ENCODE measurements at regions not wholly inside any gene's neighbourhood (a gene's known extent, or its start where the extent isn't known, plus 50 kb on each side); places are given as distances from the start of the nearest gene placed in this dataset.

DNA sequence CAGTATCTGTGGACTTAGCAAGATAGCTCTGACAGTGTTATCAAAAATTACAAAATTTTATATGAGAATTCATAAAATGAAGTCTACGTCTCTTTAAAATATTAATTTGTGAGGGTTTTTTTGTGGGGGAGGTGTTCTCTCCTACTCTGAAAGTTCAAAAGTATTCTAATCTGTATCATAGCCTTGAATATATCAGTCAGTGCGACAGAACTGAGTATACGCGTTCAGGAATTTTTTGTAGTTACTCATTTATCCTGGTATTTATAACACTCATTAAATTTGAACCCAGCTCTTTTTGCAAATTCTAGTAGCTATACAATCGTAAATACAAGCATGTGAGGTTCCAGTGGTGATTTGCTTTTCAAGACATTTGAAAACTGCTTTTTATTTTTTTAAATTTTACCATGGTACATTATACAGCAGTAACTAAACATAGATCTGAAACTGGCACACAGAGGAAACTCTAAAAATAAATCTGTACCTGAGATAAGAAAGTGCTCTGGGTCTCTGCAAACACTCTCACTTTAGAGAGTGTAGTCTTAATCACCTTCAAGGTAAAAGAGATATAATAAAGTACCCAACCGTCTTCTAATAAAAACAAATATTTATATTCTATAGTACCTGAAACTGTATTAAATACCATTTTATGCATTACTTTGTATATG, 178.4 kb upstream of the ADAMTS5 start:
- no peak for DNase-seq

DNA sequence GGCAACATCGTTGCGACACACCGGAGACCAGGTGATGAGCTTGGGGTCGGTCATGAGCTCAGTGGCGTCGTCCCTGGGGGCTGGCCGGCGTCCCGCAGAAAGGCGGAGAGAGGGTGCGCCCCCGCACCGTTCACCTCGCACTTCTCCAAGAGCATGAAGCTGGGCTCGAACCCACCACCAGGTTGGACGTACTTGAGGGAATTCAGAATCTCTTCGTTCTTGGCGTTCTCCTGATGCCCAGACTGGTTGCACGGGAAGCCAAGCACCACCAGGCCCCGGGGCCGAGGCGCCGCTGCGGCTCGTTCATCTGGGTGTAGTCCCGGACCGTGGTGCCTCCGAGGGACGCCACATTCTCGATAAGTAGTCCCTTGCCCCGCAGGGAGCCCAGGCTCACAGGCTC, 176.6 kb upstream of the ADAMTS5 start:
- no peak for DNase-seq

DNA sequence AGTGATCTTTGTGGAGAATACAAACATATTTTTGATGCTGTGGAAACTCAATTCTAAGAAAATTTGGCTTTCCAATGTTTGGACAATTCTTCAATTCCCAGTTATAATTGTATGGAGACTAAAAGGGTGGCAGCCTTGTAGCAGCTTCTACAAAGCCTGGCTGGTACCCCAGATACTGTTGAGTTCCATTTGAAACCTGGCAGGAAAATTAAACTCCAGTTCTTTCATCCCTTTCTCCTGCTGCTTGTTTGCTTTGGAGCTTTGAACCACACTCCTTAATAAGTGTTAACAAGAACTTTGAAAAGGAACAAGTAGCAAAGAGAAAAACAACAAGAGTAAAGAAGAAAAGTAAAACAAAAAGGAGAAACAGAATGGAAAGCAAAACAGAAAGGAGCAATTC, 172.6 kb upstream of the ADAMTS5 start:
- DNase-seq, result no peak

DNA sequence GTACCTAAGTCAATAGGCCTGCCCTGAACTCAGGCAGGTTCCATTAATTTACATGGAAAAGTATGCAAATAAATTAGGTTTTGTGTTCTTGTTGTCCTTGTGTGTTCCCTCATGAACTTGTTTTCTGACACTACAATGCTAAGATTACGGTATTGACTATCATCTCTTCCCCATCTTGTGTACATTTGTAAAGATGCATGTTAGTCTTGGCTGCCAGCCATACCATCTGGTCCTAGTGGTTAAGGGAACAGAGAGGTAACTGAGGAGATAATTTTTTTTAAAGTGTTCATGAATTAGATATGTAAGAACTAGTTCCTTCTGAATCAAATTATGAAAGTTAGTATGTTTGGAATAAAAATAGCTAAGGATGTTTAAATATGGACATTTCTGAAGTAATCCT, 167.6 kb upstream of the ADAMTS5 start:
- DNase-seq, result peak; percentile 16

DNA sequence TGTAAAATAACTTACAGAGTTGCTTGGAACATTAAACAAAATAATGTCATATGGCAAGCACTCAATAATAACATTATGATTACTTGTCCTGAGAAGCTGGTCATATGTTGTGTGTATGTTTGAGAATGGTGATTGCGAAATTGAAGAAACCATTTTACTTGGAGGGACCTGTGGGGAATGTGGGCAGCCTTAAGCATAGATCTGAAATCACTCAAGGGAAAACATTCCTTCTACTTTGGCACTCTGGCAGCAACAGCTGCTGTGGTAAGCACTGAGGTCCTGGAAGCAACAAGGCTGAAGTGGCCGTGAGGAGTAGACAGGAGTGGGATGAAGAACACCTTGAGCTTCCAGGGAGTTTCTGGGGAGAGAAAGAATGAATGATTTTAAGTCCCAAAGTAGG, 165.4 kb upstream of the ADAMTS5 start:
- peak; percentile 77 for DNase-seq

DNA sequence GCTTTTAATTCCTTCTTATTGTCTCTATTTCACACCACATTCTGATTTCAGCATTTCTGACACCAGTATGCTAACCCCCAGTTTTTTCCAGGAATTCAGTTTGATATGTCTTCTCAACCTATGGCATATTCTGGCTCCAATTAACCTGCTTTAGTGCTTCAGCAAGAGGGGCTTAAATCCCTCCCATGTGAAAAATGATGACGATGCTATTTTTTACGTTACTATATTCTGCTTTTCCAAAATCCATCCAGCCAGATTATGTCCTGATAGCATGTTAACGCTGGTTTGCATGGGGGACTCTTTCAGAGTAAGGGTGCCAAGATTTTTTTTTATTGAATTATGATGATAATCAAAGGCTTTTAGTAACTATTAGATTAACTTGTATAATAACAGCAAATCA, 163.3 kb upstream of the ADAMTS5 start:
- no peak for DNase-seq

DNA sequence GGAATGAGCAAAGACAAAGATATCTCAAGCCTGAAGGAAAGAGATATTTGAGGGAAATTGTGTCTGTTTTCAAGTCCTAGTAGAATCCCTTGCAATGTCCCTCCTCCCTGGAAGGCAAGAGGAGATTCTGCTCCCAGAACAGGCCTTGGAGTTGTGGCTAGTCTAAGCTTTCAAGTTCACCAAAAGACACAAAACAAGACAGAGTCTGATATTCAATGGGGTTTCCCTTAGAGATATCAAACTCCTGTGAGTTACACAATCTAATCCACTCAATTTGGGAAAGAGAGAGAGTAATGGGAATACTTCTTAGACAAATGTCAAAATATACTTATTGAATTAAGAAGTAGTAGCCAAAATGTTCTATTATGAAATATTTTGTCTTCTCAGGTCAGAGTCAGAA, 162.8 kb upstream of the ADAMTS5 start:
- no peak for DNase-seq

DNA sequence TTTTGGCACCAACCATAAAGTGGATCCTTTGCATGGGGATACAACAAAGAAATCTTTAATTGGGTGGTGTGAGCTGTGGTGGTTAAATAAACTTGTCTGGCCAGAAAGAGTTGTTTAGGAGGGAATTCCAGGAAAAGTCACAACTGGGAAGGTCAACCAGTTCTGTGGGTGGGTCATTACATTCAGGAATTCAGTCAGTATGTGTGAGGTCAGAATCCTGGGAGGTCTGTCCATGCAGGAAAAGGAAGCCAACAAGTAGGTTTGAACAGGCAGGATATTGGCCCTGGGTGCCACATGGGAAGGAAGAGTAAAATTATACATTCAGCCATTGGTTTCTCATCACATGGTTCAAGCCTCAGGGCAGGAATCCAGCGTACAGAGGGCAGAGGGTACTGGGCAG, 162.3 kb upstream of the ADAMTS5 start:
- peak; percentile 54 for DNase-seq

DNA sequence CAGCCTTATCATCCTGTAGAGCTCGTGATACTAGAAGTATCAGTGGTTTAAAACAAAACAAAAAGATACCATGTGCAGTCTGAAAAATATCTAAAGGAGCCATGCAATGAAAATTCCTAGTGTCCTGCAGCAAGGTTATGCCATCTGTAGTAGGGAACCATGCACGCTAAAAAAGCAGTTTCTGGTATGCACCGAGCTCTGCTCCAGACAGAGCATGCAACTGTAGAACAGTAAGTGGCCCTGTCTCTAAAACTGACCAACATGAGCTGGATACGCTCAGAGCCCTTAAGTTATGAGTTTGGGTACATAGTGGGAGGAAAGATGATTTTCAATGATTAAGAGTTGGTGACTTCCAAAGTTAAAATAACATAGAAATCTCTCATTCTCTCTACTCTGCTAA, 159.3 kb upstream of the ADAMTS5 start:
- no peak for DNase-seq

DNA sequence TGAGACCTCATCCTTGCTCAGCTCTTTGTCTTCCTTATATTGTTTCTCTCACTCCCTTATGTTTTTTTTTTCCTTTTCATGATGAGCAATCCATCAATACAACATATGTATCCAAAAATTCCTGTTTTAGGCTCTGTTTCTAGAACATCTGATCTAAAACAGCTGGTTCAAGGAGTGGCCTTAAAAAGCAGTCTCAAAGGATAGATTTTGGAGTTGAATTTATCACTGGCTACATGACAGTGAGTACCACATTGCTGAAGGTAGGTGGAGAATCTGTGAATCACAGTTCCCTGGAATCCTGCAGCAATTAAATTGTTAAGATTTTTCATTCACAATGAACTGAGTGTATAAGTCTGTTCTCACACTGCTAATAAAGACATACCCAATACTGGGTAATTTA, 155.8 kb upstream of the ADAMTS5 start:
- no peak for DNase-seq

DNA sequence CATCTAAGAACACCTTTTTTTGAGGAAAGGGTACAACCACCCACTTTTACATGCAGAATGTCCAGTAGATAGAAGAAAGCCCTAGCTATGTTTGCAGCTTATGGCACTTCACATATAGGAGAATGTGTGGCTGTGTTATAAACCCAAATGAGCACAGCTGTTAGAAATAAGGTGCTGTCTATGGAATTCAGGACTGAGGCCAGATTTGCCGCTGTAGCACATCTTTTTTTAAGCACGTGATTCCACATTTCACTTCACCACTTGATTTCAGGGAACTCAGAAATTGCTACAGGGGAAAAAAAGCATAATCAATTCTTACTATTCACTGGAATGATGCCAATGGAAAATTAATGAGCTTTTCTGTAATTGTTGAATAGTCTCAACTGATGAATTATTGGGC, 147.2 kb upstream of the ADAMTS5 start:
- DNase-seq, result no peak

DNA sequence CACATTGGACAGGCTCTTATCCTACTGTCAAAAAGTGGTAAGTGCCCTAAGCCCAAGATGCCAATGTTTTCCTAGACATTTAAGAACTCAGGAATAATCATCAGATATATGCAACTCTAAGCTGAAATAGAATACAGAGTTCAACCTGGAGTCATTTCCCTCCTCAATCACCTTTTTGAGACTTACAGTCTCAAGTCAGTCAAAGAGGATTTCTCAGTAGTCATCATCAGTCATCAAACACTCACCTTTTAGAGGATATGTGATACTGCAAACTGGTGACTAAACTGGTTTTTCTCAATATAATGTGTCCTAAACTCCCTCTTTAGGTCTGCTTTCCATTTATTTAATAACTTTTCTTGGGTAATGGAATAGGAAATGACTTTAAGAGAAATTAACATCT, 145.3 kb upstream of the ADAMTS5 start:
- no peak for DNase-seq

DNA sequence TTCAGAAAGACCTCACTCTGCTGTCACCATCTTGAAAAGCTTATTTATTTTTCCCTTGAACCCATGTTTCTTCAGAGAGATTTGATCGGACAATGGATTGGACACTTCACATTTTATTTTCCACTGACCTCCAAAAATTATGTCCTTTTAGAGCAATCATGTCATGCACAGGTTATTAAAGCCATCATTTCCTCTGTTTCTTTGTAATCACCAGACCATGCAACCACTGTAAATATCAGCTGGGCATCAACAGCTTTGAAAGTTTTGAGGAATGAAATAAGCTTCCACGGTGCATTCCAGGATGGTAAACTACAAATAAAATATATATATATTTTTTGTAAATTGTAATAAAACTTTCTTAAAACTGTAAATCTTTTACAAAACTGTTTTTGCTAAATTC, 144.1 kb upstream of the ADAMTS5 start:
- DNase-seq, result no peak

DNA sequence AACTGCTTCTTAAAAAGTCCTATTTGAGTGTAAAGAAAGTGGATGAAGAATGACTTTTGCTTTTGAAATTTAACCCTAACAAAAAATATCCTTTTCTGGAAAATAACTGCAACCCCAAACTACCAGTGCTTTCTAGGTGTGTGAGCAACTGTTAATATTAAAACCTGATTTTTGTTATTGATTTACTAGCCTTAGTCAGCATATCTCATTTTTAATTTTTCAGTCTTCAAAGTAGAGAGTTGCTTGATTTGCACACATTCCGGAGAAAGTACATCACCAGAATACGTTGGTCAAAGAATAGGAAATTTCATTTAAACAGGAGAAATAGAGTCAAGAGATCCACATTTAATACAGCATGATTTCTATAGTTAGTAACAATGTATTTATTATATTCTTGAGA, 141.8 kb upstream of the ADAMTS5 start:
- DNase-seq, result no peak

DNA sequence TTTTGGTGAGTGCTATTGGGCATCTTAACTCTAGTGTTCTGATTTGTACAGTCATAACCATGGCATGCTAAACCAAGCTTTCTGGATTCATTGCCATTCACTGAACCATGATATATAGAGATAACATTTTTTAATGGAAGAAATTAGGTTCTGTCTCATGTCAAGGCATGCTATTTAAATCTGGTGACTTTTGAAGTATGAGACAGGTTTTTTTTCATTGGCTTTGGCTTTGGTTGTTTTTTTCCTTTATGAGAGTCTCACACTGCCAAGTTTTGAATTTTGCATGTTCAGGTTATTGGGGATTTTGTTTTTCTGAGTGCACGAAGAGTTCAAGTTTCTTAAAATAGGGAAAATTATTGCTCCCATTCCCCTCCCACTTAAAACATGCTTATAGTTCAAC, 141.3 kb upstream of the ADAMTS5 start:
- DNase-seq, result peak; percentile 38

DNA sequence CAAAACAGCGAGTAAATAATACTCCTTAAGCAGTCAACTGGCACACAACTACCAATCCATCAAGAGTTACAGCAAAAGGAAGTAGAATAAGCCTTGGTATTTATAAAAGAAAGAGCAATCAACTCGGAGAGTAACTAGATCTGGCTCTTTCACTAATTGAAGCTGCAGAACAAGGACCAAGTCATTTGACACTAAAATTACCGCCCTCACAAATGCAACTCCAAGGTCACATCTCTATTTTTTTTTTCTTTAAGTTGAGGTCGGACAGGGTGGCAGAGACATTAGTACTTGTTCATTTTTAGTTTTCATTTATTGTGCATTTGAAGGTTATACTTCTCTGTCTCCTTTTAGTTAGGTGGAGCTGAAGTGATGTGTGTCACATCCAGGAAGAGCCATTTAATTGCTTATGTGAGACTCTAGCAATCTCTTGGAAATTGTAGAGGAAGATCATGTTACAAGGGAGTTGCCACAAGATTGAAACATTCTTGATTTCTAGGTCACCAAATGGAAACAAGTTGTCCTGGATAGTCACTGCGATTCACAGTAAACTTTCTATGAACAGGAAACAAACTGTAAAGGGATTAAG, 138.1 kb upstream of the ADAMTS5 start:
- peak; percentile 53 for DNase-seq

DNA sequence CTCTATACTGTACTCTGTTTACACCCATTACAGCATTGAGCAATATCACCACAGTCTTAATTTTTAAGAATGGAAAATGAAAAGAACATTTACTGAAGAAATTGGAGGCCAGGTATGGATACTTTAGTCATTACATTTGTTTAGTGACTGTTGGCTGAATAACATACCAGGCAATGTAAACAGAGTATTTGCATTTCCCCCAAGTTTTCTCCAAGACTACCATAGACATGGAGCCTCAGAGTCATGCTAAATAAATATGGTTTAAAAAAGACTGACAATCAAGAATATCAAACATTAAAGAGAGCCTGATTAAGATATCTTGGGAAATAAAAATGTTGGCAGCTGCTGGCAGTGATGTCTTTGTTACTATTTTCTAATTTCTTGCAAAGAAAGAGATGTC, 136.9 kb upstream of the ADAMTS5 start:
- DNase-seq, result no peak

DNA sequence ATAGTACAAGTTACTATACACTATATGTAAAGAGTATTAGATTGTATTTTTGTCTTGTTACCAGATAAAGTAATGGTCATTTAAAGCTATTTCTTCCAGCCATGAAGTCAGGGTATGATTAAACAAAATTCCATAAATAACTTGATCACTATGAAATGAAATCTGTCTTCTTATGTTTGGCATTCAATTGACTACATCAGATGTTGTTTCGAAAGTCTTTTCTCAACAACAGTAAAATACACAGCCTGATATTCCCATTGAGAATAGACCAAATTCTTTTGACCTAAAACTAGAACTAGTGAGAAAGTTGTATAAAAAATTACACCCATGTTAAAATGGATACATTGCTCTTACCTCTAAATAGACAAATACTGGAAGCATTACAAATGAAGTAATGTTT, 134.6 kb upstream of the ADAMTS5 start:
- DNase-seq, result peak; percentile 66

DNA sequence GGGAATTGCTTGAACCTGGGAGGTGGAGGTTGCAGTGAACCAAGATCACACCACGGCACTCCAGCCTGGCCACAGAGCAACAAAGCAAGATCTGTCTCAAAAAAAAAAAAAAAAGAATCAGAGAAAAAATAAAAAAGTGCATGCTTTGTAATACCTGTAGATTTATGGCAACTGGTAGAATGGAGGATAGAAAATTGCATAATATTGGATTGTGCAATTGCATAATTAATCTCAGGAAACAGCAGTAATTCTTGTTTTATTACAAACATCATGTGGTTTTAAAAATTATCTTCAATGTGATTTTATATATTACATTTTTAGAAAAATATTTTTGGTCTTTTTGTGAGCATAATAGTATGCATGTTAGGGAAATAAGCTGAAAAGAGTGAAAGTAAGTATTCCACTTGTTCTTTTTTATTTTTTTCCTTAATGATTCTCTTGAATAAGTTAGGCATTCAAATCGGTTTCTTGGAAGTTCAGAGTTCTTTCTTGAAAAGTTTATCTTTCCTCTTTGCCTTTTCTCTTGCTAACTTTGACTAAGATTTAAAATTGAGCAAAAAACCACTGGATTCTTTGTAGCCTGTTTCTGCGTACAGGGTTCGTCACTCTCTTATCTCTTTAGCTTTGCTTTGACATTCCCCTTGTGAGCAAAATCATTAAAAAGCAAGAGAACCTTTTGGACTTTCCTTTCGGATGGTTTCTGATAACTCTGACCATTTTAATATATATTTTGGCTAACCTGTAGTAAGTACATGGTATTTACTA, 127.5 kb upstream of the ADAMTS5 start:
- DNase-seq, result no peak

DNA sequence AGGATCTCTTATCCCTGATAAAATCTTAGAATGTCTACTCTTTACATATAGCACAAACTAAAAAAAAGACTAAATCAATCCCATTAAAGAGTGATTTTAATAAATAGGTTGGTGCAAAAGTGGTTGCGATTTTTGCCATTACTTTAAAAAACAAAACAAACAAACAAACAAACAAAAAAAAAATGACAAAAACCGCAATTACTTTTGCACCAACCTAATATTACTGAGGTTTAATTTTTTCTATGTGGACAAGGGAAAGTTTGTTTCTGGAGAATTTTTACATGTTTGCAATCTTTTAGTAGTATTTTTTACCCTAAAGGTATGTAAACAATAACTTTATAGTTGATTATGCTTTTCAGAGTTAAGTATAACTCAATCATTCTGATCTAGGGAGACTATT, 119.7 kb upstream of the ADAMTS5 start:
- no peak for DNase-seq

DNA sequence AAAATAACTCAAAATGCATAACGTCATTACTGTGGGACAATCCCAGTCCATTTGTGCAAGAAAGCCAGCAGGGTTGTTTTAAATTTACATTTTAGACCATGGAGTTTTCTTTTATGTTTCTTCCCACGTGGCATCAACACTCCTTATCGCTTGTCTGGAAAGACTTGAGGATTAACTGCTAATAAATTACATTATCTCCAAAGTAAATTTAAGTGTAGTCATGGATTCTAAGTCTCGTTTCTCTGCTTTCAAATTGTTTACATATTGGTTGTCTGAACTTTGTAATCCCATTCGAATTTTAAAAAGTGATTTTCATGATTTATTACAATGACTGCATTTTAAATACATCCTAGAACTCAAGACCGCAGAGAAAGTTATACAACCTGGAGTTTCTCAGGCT, 119.3 kb upstream of the ADAMTS5 start:
- DNase-seq, result no peak

DNA sequence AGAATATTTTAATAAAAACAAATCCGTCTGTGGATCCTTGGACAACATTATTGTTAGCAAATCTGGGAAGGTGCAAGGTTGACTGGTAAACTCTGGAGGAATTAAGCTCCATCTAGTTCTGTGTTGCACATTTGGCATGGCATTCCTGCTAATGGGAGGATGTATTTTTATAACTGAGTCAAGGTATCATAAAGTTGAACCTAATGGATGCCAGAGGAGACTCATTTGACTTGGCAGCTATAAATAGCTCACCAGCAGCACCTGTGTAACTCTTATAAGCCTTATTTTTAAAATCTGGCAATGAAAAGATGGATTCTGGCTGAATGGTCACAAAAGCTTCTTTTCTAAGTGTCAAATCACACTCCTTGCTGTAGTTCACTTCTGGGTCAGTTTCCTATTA, 118.5 kb upstream of the ADAMTS5 start:
- no peak for DNase-seq

DNA sequence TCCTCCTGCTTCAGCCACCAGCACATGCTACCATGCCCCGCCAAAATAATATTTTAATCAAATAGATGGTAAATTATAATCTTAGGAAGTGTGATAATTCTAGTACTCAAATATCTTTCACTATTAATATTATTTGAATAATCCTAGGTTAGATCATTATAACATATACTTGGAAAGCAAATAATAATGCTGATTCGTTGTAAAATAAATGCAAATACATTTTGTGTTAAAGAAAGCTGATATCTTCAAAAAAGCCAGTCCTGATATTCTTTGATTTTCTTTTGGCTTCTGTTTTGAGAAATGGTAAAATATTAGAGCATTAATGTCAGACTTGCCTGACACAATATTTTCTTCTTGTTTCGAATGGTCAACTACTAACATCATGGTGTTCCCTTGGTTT, 116.3 kb upstream of the ADAMTS5 start:
- no peak for DNase-seq

DNA sequence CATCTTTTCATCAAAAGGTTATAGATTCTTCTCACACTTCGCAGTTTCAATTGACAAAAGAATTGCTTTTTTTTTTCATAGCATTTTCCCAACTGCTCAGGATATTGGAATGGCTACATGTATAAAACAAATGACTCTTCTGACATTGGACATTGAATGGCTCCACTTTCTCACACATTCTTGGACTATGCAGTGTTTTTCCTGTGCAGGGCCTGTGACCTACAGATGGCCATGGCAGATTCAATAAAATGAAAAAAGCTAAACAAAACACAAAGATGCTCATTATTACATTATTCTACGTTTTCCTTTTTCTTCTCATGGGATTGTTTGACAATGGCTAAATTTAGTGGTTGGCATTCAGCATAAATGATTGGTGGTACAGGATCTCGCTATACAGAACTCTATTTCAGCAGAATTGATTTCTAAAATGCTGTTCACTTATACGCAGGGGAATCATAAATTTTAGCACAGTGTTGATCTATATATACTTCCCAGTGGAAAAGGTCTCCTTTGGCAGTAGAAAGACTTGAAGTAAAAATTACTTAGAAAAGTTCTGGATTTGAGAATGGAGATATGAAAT, 115.6 kb upstream of the ADAMTS5 start:
- DNase-seq, result no peak
